NCI-H460 (cell line): ENCODE measurements at regions not wholly inside any gene's neighbourhood (a gene's known extent, or its start where the extent isn't known, plus 50 kb on each side); places are given as distances from the start of the nearest gene placed in this dataset.
"Not testable (repeated sequence)": the region's sequence is repeated elsewhere in the genome, so short reads cannot be mapped to it uniquely, and the experiment has no call there.

Experiments
- DNase-seq: peaks from one replicate; pipeline ENCODE4 v3.0.0-alpha.2; 2016; ENCODE audit warnings: low read depth; ENCODE audit errors: extremely low read depth

- DNase-seq = no peak
These were observed 603.8 kb upstream of the LINC00305 start for GRCh38 chr18:64752707-64753106.

DNA sequence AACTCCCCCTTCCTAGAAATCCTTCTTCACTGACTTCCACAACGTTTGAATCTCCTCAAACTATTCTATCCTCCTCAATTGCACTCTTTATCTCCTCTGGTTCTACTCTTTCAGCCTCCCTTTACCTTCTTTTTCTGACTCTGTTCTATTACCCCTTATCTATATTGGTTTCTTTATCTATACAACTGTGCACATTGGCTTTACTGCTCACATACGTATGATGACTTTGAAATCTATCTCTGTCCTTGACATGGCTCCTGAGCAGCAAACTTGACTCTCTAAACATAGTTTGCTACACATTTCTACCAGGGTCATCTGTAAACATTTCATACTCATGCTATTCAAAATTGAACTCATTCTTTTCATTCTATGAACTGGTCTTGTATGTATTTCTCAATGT lies 601.0 kb upstream of the LINC00305 start:
- DNase-seq = no peak

- no peak for DNase-seq
These were observed 598.9 kb upstream of the LINC00305 start for GRCh38 chr18:64747803-64748202.

GRCh38 chr18:64742898-64743297 lies 594.0 kb upstream of the LINC00305 start:
- no peak for DNase-seq

GRCh38 chr18:64734063-64734462 lies 585.2 kb upstream of the LINC00305 start:
- no peak for DNase-seq

DNA sequence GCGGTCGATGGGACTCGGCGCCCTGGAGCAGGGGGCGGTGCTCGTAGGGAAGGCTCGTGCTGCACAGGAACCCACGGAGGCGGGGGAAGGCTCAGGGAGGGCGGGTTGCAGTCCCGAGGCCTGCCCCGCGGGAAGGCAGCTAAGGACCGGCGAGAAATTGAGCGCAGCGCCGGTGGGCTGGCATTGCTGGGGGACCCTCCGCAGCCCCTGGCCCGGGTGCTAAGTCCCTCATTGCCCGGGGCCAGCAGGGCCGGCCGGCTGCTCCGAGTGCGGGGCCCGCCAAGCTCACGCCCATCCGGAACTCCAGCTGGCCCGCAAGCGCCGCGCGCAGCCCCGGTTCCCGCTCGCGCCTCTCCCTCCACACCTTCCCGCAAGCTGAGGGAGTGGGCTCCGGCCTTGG lies 576.8 kb upstream of the LINC00305 start:
- not testable (repeated sequence) for DNase-seq

- no peak for DNase-seq
These were observed 572.0 kb upstream of the LINC00305 start for GRCh38 chr18:64720781-64721464.

DNA sequence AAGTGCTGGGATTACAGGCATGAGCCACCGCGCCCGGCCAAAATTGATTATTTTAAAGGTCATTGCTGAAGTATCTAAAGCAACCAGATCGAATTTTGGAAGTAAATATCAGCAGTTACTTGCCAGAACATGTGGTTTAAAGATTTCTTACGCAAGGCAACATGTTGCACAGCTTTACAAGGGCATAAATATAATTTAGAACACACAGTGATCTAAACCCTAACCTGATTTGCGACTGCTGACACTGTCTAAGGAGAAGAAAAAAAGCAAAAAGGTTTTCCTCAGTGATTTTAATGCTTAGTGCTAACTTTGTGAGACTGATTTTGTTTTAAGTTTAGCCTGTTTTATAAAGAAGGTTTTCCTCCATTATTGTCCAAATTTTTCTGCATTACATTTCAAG lies 569.9 kb upstream of the LINC00305 start:
- no peak for DNase-seq

GRCh38 chr18:64717026-64717425 lies 568.1 kb upstream of the LINC00305 start:
- DNase-seq = no peak

DNA sequence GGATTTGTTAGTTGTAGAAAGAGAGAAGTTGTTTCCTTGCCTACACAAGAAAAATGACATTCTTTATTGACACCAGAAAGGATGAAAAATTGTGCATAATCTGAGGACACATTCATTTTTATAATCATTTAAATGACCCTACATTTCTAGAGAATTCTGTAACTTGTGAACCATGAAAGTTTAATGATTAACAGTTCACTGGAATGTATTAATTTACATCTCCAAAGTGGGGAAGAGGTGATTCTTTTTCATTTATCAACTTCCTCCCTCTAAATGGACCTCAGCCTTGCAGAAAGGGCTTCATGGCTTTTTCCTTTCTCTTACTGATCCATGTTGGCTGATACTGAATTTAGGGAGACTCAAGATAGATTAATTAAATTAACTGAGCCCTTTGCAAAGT lies 565.2 kb upstream of the LINC00305 start:
- DNase-seq = no peak

DNA sequence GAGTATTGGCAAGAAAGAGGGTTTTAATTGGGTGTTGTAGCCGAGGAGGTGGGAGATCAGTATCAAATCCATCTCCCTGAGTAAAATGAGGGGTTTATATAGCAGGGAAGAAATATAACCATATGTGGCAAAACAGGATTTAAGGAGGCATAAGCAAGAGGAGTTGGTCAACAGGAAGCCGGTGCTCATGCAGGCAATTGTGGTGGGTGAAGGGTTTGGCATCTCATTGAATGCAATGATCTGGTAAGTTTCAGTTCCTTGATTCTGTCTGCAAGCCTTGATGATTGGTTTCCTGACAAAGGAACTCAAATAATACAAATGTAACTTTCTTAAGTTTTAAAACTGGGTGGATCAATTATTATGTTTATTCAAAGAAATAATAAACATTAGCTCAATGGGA lies 564.4 kb upstream of the LINC00305 start:
- no peak for DNase-seq

DNA sequence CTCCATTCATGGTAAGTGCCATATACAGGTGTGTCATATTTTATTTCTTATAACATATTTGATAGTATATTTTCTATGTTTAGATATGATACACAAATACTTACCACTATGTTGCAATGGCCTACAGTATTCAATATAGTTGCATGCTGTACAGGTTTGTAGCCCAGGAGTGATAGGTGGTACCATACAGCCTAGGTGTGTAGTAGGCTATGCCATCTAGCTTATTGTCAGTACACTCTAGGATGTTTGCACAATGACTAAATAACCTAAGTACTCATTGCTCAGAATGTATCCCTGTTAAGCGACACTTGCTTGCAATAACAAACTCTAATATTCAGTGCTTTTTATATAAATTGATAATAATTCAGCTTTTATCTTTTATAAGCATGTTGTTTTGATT lies 563.1 kb upstream of the LINC00305 start:
- no peak for DNase-seq

GRCh38 chr18:64710105-64710861 lies 561.4 kb upstream of the LINC00305 start:
- no peak for DNase-seq

DNA sequence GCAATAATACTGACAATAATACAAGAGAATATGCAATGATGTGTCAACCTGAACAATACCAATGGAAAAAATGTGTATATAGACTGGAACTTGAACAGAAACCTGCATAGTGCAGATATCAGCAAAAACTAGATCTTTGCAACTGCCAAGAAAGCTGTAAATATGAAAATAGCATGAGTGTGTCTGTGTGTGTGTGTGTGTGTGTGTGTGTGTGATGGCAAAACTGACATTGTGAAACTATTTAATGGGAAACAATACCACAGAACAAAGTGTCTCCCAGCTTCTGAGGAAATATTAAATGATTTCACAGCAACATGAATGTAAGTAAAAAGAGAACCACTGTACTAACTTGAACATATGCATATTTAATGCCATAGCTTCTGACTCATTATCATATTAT lies 558.2 kb upstream of the LINC00305 start:
- no peak for DNase-seq

- DNase-seq = no peak
These were observed 550.2 kb upstream of the LINC00305 start for GRCh38 chr18:64699081-64699480.

DNA sequence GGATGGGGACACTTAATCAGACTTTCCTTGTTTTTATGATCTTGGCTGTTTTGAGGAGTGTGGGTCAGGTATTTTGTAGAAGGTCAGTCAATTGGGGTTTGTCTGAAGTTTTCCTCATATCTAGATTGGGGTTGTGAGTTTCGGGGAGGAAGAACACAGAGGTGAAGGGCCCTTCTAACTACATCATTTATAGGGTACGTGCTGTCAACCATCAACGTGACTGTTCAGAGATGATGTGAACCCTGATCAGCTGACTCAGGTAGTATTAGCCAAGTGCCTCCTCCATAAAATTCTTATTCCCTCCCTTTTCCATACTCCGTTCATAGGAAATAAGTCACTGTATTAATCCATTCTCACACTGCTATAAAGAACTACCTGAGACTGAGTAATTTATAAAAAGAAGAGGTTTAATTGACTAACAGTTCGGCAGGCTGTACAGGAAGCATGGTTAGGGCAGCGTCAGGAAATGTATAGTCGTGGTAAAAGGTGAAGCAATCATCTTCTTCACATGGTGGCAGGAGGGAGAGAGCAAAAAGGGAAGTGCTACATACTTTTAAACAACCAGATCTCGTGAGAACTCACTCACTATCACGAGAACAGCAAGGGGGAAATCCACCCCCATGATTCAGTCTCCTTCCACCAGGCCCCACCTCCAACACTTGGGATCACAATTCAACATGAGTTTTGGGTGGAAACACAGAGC lies 547.1 kb upstream of the LINC00305 start:
- DNase-seq = no peak

- DNase-seq = no peak
These were observed 544.9 kb upstream of the LINC00305 start for GRCh38 chr18:64693766-64694165.

DNA sequence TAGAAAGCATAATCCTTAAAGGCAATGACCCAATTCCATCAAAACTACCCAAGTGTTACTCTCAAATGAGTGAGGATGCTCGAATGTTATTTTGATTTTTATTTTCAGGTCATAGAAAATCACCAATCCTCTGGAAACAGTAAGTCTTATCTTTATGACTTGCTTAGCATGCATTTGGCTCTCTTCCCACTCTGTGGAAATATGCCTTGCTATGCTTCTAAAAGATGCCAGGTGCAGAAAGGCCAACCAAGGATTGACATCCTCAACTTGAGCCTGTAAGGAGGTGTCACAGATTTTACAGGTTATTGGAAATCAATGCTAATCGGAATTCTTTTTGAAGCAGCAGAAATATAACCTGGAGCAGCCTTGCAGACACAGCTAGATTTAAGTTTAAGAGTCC lies 543.9 kb upstream of the LINC00305 start:
- DNase-seq = no peak

DNA sequence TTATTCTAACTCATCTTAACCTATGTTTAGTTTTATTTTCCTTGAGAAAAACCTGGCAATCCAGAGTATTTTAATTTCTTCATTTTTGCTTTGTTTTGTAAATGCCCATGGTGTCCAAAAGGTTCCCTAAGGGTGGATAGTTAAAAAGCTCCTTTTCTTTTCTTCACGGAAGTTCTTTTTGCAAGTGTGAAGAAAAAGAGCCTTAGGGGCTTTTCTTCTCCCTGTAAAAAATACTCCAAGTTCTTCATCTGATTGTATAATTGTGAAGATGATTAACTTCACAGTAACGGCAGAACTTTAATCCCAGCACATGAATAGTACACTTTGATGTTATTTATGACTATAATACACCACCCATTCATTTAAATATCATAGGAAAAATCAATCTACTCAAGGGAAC lies 530.2 kb upstream of the LINC00305 start:
- no peak for DNase-seq

DNA sequence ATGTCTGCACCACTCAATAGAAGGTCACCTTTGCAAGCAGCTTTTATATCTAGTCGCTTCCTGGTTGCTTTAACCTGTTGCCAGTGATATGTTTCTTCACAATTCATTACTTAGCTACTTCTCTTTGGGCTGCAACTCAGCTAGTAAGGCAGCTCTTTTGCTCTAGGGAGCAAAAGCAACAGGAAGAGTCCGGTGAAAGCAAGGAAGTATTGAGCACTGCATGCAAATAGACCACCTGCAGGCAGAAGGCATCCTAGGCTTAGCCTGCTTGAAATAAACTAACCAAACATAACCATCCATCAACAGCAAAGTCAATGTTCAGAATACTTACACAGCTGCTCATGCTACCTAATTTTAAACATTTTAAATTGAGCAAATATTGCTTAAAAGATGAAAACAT lies 529.2 kb upstream of the LINC00305 start:
- DNase-seq = no peak

DNA sequence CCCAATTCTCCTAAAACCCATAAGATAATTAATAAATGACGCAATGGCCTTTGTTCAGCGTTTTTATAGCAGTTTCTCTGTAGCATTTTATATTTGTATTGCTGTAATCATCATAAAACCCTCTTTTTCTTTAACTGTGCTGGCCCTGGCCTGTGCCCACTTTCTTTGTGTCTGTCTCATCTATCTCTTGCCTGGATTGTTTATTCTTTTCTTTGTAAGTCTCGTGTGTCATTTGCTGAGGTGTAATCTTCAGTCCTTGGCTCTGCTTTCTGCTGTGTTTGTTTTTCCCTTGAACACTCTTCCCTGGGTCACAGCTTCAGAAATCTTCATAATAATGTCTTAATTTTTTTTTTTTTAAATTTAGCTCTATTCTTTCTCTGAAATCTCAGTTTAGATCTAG lies 525.8 kb upstream of the LINC00305 start:
- no peak for DNase-seq

DNA sequence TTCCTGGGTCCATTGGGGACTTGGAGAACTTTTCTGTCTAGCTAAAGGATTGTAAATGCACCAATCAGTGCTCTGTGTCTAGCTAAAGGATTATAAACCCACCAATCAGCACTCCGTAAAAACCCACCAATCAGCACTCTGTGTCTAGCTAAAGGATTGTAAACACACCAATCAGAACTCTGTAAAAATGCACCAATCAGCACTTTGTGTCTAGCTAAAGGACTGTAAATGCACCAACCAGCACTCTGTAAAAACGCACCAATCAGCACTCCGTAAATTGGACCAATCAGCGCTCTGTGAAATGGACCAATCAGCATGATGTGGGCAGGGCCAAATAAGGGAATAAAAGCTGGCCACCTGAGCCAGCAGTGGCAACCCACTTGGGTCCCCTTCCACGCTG lies 522.4 kb upstream of the LINC00305 start:
- DNase-seq = not testable (repeated sequence)
